ENCODE measurements at regions not wholly inside any gene's neighbourhood (a gene's known extent, or its start where the extent isn't known, plus 50 kb on each side); places are given as distances from the start of the nearest gene placed in this dataset.

DNA sequence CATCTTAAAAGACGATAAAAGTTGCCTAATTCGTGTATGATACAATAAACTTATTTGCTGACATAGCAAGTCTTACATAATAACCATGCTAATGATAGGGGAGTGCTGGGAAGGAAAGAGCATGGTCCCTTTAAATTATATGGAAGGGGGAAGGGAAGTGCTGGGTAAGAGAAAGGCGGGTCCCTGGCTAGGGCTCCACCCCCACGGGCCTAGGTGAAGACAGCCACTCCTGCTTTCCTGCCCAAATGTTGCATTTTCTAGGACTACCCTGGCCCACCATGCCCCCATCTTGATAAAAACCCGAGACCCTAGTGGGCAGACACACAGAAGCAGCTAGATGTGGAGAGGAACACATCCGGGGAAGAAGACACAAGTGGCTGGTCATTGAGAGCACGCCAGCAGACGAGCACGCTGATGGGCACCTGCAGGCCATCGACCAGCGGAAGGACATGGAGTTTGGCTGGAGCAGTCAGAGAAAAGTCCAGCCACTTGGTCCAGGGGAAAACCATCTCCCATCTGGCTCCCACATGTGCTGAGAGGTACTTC is 328.7 kb downstream of the ARL4A start:
- Mint-ChIP-seq H3K36me3 (ENCODE audit: low read depth) (peaks cover 3% of the 10 kb centered on the region), H3K9me3 (peaks cover 2% of the 10 kb centered on the region), H3K27ac (peak overlapping the region; percentile 57 to 94 (median 68)), H3K4me1 (peaks cover 37% of the 10 kb centered on the region), H3K4me3 (no peak overlapping the region), H3K27me3 (ENCODE audit: low read depth) (no peaks in the 10 kb centered on the region)
- TF ChIP-seq, protein P1, sequence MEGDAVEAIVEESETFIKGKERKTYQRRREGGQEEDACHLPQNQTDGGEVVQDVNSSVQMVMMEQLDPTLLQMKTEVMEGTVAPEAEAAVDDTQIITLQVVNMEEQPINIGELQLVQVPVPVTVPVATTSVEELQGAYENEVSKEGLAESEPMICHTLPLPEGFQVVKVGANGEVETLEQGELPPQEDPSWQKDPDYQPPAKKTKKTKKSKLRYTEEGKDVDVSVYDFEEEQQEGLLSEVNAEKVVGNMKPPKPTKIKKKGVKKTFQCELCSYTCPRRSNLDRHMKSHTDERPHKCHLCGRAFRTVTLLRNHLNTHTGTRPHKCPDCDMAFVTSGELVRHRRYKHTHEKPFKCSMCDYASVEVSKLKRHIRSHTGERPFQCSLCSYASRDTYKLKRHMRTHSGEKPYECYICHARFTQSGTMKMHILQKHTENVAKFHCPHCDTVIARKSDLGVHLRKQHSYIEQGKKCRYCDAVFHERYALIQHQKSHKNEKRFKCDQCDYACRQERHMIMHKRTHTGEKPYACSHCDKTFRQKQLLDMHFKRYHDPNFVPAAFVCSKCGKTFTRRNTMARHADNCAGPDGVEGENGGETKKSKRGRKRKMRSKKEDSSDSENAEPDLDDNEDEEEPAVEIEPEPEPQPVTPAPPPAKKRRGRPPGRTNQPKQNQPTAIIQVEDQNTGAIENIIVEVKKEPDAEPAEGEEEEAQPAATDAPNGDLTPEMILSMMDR (IDR thresholded peaks at IDR 0.05; ENCODE audit: unreplicated experiment in 3 of 3): no peak

DNA sequence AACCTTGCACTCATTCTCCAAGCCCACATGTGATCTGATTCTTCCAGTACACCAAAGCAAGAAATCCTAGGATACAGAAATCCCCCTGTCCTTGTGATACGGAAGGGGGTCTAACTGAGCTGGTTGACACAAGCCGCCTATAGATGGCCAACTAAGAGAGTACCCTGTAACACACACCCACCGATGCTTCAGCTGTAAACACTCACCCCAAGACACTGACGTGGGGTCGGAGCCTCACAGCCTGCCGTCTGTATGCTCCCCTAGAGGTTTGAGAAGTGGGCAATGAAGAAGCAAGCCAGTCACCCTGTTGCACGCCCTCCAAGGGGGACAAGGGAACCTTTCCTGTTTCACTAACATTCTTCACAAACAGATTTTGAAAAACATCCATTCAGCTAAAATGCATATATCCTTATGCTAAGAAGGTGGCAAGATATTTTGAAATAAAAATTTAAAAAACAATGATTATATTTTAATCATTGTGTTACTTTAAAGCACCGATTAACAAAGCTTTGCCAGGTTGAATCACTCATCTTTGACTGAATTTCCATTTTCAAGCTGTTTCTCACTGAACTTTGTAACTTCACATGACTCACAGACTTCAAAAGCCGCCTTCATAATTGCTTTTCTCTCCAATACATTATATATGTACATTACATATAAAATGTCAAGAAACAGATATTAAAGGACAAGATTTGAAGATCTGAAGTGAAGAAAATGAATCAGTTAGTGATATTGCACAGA is 329.3 kb downstream of the ARL4A start:
- H3K27ac Mint-ChIP-seq: peak overlapping the region; percentile 87 to 94 (median 91)
- no peaks in the 10 kb centered on the region for H3K27me3 Mint-ChIP-seq (ENCODE audit: low read depth)
- H3K4me1 Mint-ChIP-seq: peaks cover 37% of the 10 kb centered on the region
- TF ChIP-seq, protein P1 (IDR thresholded peaks at IDR 0.05; ENCODE audit: unreplicated experiment in 3 of 3): no peak
- no peaks in the 10 kb centered on the region for H3K9me3 Mint-ChIP-seq
- no peaks in the 10 kb centered on the region for H3K36me3 Mint-ChIP-seq (ENCODE audit: low read depth)
- peak overlapping the region in 1 of 3 experiments; percentile 41 for H3K4me3 Mint-ChIP-seq

DNA sequence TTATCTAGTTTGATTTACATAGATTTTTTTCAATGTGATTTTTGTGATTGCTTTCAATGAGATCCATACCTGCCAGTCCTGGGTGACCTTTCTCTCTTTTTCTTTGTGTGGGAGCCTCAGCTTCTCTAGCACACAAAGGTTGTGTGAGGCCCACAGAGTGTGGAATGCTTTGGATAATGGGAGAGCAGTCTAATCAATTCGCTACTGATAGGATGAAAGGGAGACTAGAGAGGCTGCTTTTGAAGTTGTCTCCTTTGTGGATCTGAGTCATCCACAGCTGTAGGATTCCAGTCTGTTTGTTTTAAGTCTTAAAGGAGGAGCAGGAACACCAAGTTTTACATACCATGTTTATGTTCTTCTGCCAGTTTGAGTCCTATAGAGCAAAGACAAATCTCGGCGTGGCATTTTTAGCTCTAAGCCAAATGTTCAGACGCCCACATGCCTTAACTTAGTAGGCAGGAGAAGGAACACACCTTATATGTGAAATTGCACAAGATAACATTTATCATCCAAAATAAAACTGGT is 330.0 kb downstream of the ARL4A start:
- TF ChIP-seq, protein P1 (IDR thresholded peaks at IDR 0.05; ENCODE audit: unreplicated experiment in 3 of 3): no peak
- Mint-ChIP-seq H3K4me1 (peaks cover 37% of the 10 kb centered on the region), H3K27me3 (ENCODE audit: low read depth) (no peaks in the 10 kb centered on the region)

DNA sequence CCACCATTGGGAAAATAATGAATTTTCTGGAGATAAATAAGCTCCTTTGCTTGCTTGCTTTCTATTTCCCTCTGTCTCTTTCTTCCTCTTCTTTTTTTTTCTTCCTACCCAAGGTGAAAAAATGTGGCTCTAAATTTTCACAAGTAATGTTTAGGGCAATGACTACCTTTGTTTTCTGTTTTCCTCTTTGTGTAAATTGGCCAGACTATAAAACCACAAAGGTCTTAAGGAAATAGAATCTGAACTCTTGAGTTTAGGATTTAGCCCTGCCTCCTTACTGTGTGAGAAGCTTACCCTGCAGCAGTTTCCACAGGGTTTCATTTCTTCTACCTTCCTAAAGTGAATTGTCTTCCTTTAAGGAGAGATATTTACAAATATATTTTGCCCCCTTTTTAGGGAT is 330.4 kb downstream of the ARL4A start:
- Mint-ChIP-seq H3K4me1 (peaks cover 37% of the 10 kb centered on the region), H3K27ac (peak overlapping the region; percentile 87 to 94 (median 91)), H3K9me3 (no peaks in the 10 kb centered on the region), H3K4me3 (no peak overlapping the region), H3K36me3 (ENCODE audit: low read depth) (no peaks in the 10 kb centered on the region), H3K27me3 (ENCODE audit: low read depth) (no peaks in the 10 kb centered on the region)
- TF ChIP-seq, protein P1 (IDR thresholded peaks at IDR 0.05; ENCODE audit: unreplicated experiment in 3 of 3): no peak

More for the DNA sequence above, 330.0 kb downstream of the ARL4A start:
- H3K36me3 Mint-ChIP-seq (ENCODE audit: low read depth): no peaks in the 10 kb centered on the region
- H3K9me3 Mint-ChIP-seq: no peaks in the 10 kb centered on the region
- H3K27ac Mint-ChIP-seq: peak overlapping the region; percentile 87 to 94 (median 91)
- H3K4me3 Mint-ChIP-seq: peak overlapping the region in 1 of 3 experiments; percentile 21

DNA sequence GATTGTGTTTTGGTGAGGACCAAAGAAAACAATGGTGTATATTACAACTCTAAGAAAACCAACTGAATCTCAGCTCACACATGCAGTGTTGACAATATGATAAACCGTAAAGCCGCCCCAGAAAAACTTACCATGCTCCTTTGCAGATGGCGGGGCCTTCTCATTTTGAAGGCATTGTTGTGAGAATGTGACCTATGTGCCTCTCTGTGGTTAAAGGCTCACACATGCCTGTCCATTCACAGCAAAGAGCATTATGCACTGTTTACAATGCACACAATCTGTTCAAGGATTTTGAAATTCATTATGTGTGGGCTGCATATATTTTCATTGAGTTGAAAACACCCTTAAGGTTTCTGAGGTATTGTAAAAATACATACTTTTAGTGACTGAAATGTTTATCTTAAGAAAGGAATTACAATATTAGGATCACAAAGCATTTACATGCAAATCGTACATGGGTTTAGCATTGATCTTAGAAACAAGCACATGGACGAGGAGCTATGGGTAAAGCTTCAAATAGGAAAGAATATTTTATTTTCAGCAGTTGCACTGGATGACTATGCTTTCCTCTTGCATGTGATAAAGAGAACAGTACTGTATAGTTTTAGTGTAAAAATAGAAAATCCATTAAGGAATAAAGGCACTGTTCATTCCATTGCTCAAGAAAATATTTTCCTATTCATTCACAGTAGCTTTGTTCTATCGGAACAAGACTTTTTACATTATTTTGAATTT is 334.3 kb downstream of the ARL4A start:
- peak overlapping the region; percentile 5 to 61 (median 30) for H3K27ac Mint-ChIP-seq
- peaks cover 27% of the 10 kb centered on the region for H3K4me1 Mint-ChIP-seq
- no peak overlapping the region for H3K4me3 Mint-ChIP-seq
- H3K27me3 Mint-ChIP-seq (ENCODE audit: low read depth): no peaks in the 10 kb centered on the region
- TF ChIP-seq, protein P1 (IDR thresholded peaks at IDR 0.05; ENCODE audit: unreplicated experiment in 3 of 3): no peak
- no peaks in the 10 kb centered on the region for H3K9me3 Mint-ChIP-seq
- H3K36me3 Mint-ChIP-seq (ENCODE audit: low read depth): no peaks in the 10 kb centered on the region
